ENCODE measurements at regions not wholly inside any gene's neighbourhood (a gene's known extent, or its start where the extent isn't known, plus 50 kb on each side); places are given as distances from the start of the nearest gene placed in this dataset.
"Not testable (repeated sequence)": the region's sequence is repeated elsewhere in the genome, so short reads cannot be mapped to it uniquely, and the experiment has no call there.

GRCh38 chr6:9039258-9039657 lies 603.9 kb upstream of the SLC35B3 start:
- no peak for TF ChIP-seq CTCF (IDR thresholded peaks at IDR 0.05; ENCODE audit: borderline replicate concordance)

GRCh38 chr6:9028086-9028485 lies 592.7 kb upstream of the SLC35B3 start:
- no peak for TF ChIP-seq CTCF (IDR thresholded peaks at IDR 0.05; ENCODE audit: borderline replicate concordance)
- intact Hi-C loops (cut with micrococcal nuclease): no loop called here
- no peak for DNase-seq
- Histone ChIP-seq H3K9me3 (replicated peaks) (peaks cover 24% of the 10 kb centered on the region), H3K4me1 (no peaks in the 10 kb centered on the region), H3K27me3 (ENCODE audit: low read depth) (no peaks in the 10 kb centered on the region), H3K27ac (replicated peaks) (no peak overlapping the region), H3K36me3 (no peaks in the 10 kb centered on the region), H3K4me3 (no peak overlapping the region)

More at GRCh38 chr6:9039258-9039657, 603.9 kb upstream of the SLC35B3 start:
- H3K27me3 ChIP-seq (ENCODE audit: low read depth): no peaks in the 10 kb centered on the region
- no peak overlapping the region for H3K27ac ChIP-seq (replicated peaks)
- peaks cover 17% of the 10 kb centered on the region for H3K9me3 ChIP-seq (replicated peaks)
- H3K4me1 ChIP-seq: no peaks in the 10 kb centered on the region
- no peaks in the 10 kb centered on the region for H3K36me3 ChIP-seq
- intact Hi-C loops (cut with micrococcal nuclease): no loop called here
- no peak for DNase-seq
- no peak overlapping the region for H3K4me3 ChIP-seq

GRCh38 chr6:9025796-9026394 lies 590.5 kb upstream of the SLC35B3 start:
- intact Hi-C loops (cut with micrococcal nuclease): no loop called here

GRCh38 chr6:9025228-9025627 lies 589.9 kb upstream of the SLC35B3 start:
- H3K4me3 ChIP-seq: no peak overlapping the region
- peaks cover 14% of the 10 kb centered on the region for H3K9me3 ChIP-seq (replicated peaks)
- no peak overlapping the region for H3K27ac ChIP-seq (replicated peaks)
- no peaks in the 10 kb centered on the region for H3K4me1 ChIP-seq
- no peak for DNase-seq
- H3K27me3 ChIP-seq (ENCODE audit: low read depth): no peaks in the 10 kb centered on the region
- no peaks in the 10 kb centered on the region for H3K36me3 ChIP-seq
- intact Hi-C loops (cut with micrococcal nuclease): no loop called here
- no peak for TF ChIP-seq CTCF (IDR thresholded peaks at IDR 0.05; ENCODE audit: borderline replicate concordance)

More at GRCh38 chr6:9025796-9026394, 590.5 kb upstream of the SLC35B3 start:
- no peaks in the 10 kb centered on the region for H3K27me3 ChIP-seq (ENCODE audit: low read depth)
- no peak for TF ChIP-seq CTCF (IDR thresholded peaks at IDR 0.05; ENCODE audit: borderline replicate concordance)
- no peak for DNase-seq
- H3K4me3 ChIP-seq: no peak overlapping the region
- H3K4me1 ChIP-seq: no peaks in the 10 kb centered on the region
- H3K9me3 ChIP-seq (replicated peaks): peaks cover 18% of the 10 kb centered on the region
- no peak overlapping the region for H3K27ac ChIP-seq (replicated peaks)
- no peaks in the 10 kb centered on the region for H3K36me3 ChIP-seq

- H3K9me3 ChIP-seq (replicated peaks); H3K4me3 ChIP-seq; H3K36me3 ChIP-seq; H3K4me1 ChIP-seq; DNase-seq; H3K27ac ChIP-seq (replicated peaks); intact Hi-C loops (cut with micrococcal nuclease); H3K27me3 ChIP-seq (ENCODE audit: low read depth): not testable (repeated sequence)
Measured at GRCh38 chr6:9024246-9024645, 588.9 kb upstream of the SLC35B3 start.

- Histone ChIP-seq H3K4me1 (no peaks in the 10 kb centered on the region), H3K36me3 (no peaks in the 10 kb centered on the region), H3K27ac (replicated peaks) (no peak overlapping the region), H3K4me3 (no peak overlapping the region), H3K9me3 (replicated peaks) (no peaks in the 10 kb centered on the region), H3K27me3 (ENCODE audit: low read depth) (no peaks in the 10 kb centered on the region)
- intact Hi-C loops (cut with micrococcal nuclease): no loop called here
- TF ChIP-seq CTCF (IDR thresholded peaks at IDR 0.05; ENCODE audit: borderline replicate concordance): no peak
- no peak for DNase-seq
Measured at GRCh38 chr6:9020001-9020400, 584.7 kb upstream of the SLC35B3 start.

Measured in left ventricle myocardium inferior (tissue), 1 donor.